Gastrocnemius medialis (tissue), 4 donors: ENCODE measurements at regions not wholly inside any gene's neighbourhood (a gene's known extent, or its start where the extent isn't known, plus 50 kb on each side); places are given as distances from the start of the nearest gene placed in this dataset.
"Not testable (repeated sequence)": the region's sequence is repeated elsewhere in the genome, so short reads cannot be mapped to it uniquely, and the experiment has no call there.

Experiments used
- POLR2A ChIP-seq, 2 donors: fragments of 450-650 bp; IDR thresholded peaks; one replicate each; pipeline ENCODE4 v1.6.1; 2017; ENCODE audit warnings: antibody characterized with exemption in 2 of 2, mild to moderate bottlenecking in 2 of 2, moderate library complexity in 2 of 2
- TF ChIP-seq, protein P1 (sequence below), 5 experiments: fragments of 450-650 bp in 3 of 5; fragments of 200-600 bp in 2 of 5; sonication (generic) in 2 of 5; IDR thresholded peaks in 4 of 5; conservative IDR thresholded peaks in 1 of 5; 1 replicate in 4 of 5; 2 replicates in 1 of 5; pipeline ENCODE4 v1.5.1; 2016 to 2019; ENCODE audit warnings: antibody characterized with exemption in 5 of 5, mild to moderate bottlenecking in 3 of 5, moderate library complexity in 3 of 5

DNA sequence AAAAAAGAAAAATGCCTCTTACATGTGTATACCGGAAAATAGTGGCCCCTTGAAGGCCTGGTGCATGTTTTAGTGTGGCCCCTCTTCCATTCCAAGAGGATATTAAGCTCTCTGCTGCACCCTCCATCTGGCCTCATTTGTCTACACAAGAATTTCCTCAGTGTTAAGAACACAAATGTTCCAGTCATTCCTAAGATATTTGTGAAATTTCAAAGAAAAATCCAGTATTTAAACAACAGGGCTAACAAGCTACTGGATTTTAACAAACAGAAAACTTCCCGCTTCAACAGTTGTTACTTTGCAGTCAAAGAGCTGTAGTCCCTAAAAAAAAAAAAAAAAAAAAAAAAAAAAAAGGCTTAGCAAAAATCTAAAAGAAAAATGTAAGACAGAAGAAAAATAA lies 137.5 kb downstream of the ARRDC4 start:
- TF ChIP-seq, protein P1, sequence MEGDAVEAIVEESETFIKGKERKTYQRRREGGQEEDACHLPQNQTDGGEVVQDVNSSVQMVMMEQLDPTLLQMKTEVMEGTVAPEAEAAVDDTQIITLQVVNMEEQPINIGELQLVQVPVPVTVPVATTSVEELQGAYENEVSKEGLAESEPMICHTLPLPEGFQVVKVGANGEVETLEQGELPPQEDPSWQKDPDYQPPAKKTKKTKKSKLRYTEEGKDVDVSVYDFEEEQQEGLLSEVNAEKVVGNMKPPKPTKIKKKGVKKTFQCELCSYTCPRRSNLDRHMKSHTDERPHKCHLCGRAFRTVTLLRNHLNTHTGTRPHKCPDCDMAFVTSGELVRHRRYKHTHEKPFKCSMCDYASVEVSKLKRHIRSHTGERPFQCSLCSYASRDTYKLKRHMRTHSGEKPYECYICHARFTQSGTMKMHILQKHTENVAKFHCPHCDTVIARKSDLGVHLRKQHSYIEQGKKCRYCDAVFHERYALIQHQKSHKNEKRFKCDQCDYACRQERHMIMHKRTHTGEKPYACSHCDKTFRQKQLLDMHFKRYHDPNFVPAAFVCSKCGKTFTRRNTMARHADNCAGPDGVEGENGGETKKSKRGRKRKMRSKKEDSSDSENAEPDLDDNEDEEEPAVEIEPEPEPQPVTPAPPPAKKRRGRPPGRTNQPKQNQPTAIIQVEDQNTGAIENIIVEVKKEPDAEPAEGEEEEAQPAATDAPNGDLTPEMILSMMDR (IDR thresholded peaks at IDR 0.05 in 4 of 5, conservative IDR thresholded peaks at IDR 0.05 in 1 of 5): not testable (repeated sequence)
- not testable (repeated sequence) for TF ChIP-seq POLR2A (IDR thresholded peaks at IDR 0.05)
